Breast epithelium (tissue), 4 donors: ENCODE measurements at regions not wholly inside any gene's neighbourhood (a gene's known extent, or its start where the extent isn't known, plus 50 kb on each side); places are given as distances from the start of the nearest gene placed in this dataset.

ENCODE experiments used
- DNase-seq, 2 donors: peaks; one replicate each; pipeline ENCODE4 v3.0.0-alpha.2; 2019; ENCODE audit warnings: low spot score in 2 of 2
- H3K27ac ChIP-seq, 2 donors: fragments of 200-600 bp; sonication (generic) in 1 of 2; one replicate each; pipeline ENCODE4 v1.5.1; 2016 to 2019; ENCODE audit warnings: mild to moderate bottlenecking in 1 of 2
- H3K27me3 ChIP-seq, 2 donors: fragments of 200-600 bp; sonication (generic) in 1 of 2; one replicate each; pipeline versions ENCODE4 v1.5.1 to v1.6.0; 2017 to 2019; ENCODE audit warnings: control low read depth in 1 of 2, mild to moderate bottlenecking in 1 of 2
- H3K36me3 ChIP-seq: fragments of 200-600 bp; one replicate; pipeline ENCODE4 v1.5.1; 2019
- H3K4me1 ChIP-seq, 2 donors: fragments of 200-600 bp; sonication (generic); one replicate each; pipeline ENCODE4 v1.5.1; 2016 to 2019; ENCODE audit warnings: control low read depth in 1 of 2
- H3K4me3 ChIP-seq, 3 donors: fragments of 200-600 bp; sonication (generic); 1 replicate in 2 of 3; 2 replicates in 1 of 3; pipeline ENCODE4 v1.5.1; 2016 to 2019; ENCODE audit warnings: mild to moderate bottlenecking in 3 of 3, moderate library complexity in 2 of 3
- H3K9me3 ChIP-seq, 2 donors: fragments of 200-600 bp; sonication (generic) in 1 of 2; one replicate each; pipeline ENCODE4 v1.5.1; 2016 to 2019; ENCODE audit warnings: control low read depth in 1 of 2
- POLR2A ChIP-seq: fragments of 450-650 bp; IDR thresholded peaks from one replicate; pipeline ENCODE4 v1.6.1; 2016; ENCODE audit warnings: antibody characterized with exemption, mild to moderate bottlenecking, moderate library complexity
- POLR2AphosphoS5 ChIP-seq, 3 donors: sonication (generic); formaldehyde crosslinking; IDR thresholded peaks; one replicate each; pipeline ENCODE4 v1.6.1; 2017; ENCODE audit warnings: antibody characterized with exemption in 3 of 3
- intact Hi-C: fragments of 100-400 bp; cut with DNase I; formaldehyde crosslinking; loops from one replicate; pipeline ENCODE4 v1.15.1; 2023; ENCODE audit warnings: low total_unique reads
- TF ChIP-seq, protein P1 (sequence below), 3 donors: fragments of 450-650 bp; IDR thresholded peaks; one replicate each; pipeline ENCODE4 v1.5.1; 2016 to 2017; ENCODE audit warnings: antibody characterized with exemption in 3 of 3, mild to moderate bottlenecking in 3 of 3, moderate library complexity in 3 of 3

DNA sequence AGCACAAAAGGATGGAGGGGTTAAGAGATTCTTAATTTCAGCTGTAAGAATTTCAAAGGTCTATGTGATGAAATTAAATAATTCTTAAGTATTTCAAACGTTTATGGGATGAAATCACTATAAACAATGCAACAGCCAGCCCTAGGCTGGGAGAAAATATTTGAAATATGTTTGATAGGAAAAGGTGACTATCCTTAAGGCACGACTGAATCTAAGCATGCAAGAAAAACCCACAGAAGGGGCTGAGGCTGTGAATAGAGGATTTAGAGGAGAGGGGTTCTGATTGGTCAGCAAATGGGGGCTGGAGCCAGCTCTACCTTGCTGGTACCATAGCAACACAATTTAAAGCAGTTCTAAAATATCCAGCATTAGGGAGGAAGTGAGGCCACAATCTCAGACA lies 220.8 kb upstream of the ATP10A start:
- H3K4me1 ChIP-seq: no peaks in the 10 kb centered on the region
- TF ChIP-seq, protein P1, sequence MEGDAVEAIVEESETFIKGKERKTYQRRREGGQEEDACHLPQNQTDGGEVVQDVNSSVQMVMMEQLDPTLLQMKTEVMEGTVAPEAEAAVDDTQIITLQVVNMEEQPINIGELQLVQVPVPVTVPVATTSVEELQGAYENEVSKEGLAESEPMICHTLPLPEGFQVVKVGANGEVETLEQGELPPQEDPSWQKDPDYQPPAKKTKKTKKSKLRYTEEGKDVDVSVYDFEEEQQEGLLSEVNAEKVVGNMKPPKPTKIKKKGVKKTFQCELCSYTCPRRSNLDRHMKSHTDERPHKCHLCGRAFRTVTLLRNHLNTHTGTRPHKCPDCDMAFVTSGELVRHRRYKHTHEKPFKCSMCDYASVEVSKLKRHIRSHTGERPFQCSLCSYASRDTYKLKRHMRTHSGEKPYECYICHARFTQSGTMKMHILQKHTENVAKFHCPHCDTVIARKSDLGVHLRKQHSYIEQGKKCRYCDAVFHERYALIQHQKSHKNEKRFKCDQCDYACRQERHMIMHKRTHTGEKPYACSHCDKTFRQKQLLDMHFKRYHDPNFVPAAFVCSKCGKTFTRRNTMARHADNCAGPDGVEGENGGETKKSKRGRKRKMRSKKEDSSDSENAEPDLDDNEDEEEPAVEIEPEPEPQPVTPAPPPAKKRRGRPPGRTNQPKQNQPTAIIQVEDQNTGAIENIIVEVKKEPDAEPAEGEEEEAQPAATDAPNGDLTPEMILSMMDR (IDR thresholded peaks at IDR 0.05): no peak
- TF ChIP-seq POLR2A (no peak), POLR2AphosphoS5 (IDR thresholded peaks at IDR 0.05) (no peak)
- no peak overlapping the region for H3K27ac ChIP-seq
- intact Hi-C loops: no loop called here
- H3K27me3 ChIP-seq: no peaks in the 10 kb centered on the region
- no peaks in the 10 kb centered on the region for H3K9me3 ChIP-seq
- H3K36me3 ChIP-seq: no peaks in the 10 kb centered on the region
- no peak overlapping the region for H3K4me3 ChIP-seq
- DNase-seq: no peak

DNA sequence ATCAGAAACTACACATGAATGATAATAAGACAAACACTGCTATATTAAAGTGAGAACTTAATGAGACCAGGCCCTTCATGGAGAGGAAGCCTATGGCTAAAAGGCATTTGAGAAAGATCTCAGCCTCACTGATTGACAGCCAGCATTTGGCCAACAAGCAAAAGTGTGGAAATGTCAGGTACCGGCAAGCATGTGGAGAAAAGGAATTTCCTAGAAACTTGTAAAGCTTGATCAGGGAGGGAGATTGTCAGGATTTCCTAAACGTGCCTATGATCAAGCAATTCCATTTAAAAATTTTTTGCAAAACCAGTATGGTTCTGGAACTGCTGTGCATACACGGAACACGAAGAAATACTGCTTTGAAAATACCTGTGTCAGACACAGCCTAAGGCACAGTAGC lies 220.3 kb upstream of the ATP10A start:
- Histone ChIP-seq H3K27ac (no peak overlapping the region), H3K4me1 (no peaks in the 10 kb centered on the region), H3K9me3 (no peaks in the 10 kb centered on the region), H3K4me3 (no peak overlapping the region), H3K27me3 (no peaks in the 10 kb centered on the region), H3K36me3 (no peaks in the 10 kb centered on the region)
- DNase-seq: no peak
- TF ChIP-seq POLR2AphosphoS5 (IDR thresholded peaks at IDR 0.05) (no peak), POLR2A (no peak)
- TF ChIP-seq, protein P1 (IDR thresholded peaks at IDR 0.05): no peak
- intact Hi-C loops: no loop called here

DNA sequence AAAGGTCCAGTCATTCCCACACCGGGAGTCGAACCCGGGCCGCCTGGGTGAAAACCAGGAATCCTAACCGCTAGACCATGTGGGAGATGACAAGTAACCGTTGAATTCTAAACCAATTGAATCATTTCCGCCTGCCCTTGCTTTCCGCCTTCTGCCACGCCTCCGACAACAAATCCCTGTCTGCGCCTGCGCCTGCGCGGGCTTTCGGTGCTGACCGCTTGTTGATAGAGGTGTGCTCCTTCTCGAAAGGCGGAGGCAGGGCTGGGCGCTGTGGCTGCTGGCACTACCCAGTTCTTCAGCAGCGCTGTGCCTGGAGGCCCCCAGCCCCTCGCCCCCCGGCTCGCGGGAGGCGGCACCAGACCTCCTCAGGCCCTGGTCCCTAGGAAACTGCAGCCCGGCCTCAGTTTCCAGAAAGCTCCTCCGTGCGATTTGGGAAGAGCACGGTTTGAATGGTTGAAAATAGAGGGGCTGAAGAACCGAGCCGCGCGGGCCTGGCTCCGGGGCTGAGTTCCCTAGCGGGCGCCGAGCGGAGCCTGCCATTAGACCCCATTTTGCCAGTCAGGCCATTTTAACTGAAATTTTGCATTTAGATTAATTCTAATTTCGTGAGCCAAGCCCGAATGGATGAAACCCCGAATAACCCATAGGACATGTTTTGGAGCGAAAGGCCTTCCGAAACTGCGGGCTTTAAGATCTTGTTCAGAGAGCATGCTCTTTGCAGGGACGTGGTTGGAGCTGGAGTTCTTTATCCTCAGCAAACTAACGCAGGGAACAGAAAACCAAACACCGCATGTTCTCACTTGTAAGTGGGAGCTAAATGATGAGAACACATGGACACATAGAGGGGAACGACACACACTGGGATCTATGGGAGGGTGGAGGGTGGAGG lies 219.3 kb upstream of the ATP10A start:
- Histone ChIP-seq H3K27ac (peak overlapping the region; percentile 90 to 91), H3K27me3 (no peaks in the 10 kb centered on the region)

DNA sequence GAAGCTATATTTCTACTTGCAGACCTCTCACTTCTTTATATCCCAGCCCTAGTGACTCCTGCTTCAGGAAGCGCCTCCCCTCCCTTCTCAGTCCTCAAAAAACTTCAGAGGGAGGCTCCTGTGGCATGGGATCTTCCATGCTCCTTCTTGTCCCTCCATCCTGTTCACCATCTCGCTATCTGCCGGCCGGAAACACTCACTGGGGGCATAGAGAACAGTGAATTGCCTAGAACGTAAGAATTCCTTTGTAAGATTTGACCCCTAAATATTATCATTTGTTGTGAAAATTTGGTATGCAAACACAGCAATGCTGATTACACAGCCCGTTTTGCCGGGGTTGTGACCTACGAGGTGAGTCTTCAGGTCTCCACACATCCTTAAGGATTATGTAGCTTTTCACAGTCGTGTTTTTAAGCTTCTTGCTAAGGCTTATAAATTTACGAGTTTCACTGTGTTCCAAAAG lies 218.7 kb upstream of the ATP10A start:
- intact Hi-C loops: no loop called here
- no peaks in the 10 kb centered on the region for H3K27me3 ChIP-seq

More for the DNA sequence above, 219.3 kb upstream of the ATP10A start:
- Histone ChIP-seq H3K9me3 (no peaks in the 10 kb centered on the region), H3K4me3 (peak overlapping the region; percentile 74 to 89 (median 85)), H3K36me3 (no peaks in the 10 kb centered on the region), H3K4me1 (no peaks in the 10 kb centered on the region)
- peak; percentile 59 for TF ChIP-seq POLR2A
- TF ChIP-seq, protein P1 (IDR thresholded peaks at IDR 0.05): no peak
- peak; percentile 58 to 75 (median 73) for TF ChIP-seq POLR2AphosphoS5 (IDR thresholded peaks at IDR 0.05)
- intact Hi-C loops: no loop called here
- DNase-seq: peak; percentile 96 to 97

More for the DNA sequence above, 218.7 kb upstream of the ATP10A start:
- Histone ChIP-seq H3K9me3 (no peaks in the 10 kb centered on the region), H3K4me1 (no peaks in the 10 kb centered on the region), H3K4me3 (peak overlapping the region in 2 of 3 donors; percentile 85 to 89), H3K27ac (peak overlapping the region; percentile 76 to 90), H3K36me3 (no peaks in the 10 kb centered on the region)
- TF ChIP-seq POLR2A: no peak
- no peak for TF ChIP-seq POLR2AphosphoS5 (IDR thresholded peaks at IDR 0.05)
- TF ChIP-seq, protein P1 (IDR thresholded peaks at IDR 0.05): no peak
- no peak for DNase-seq
